HG03039 (cell line): ENCODE measurements at regions not wholly inside any gene's neighbourhood (a gene's known extent, or its start where the extent isn't known, plus 50 kb on each side); places are given as distances from the start of the nearest gene placed in this dataset.

Experiments used
- ATAC-seq: cut with Tn5 transposase; IDR thresholded peaks from one replicate; pipeline ENCODE4 v1.9.1; 2021; ENCODE audit warnings: mild to moderate bottlenecking, moderate library complexity; ENCODE audit not compliant: unreplicated experiment

GRCh38 chr5:110104726-110105669, 415.3 kb downstream of the MAN2A1 start:
- ATAC-seq, result no peak

- ATAC-seq, result no peak
Observed at GRCh38 chr5:110105692-110106091, 416.0 kb downstream of the MAN2A1 start.

DNA sequence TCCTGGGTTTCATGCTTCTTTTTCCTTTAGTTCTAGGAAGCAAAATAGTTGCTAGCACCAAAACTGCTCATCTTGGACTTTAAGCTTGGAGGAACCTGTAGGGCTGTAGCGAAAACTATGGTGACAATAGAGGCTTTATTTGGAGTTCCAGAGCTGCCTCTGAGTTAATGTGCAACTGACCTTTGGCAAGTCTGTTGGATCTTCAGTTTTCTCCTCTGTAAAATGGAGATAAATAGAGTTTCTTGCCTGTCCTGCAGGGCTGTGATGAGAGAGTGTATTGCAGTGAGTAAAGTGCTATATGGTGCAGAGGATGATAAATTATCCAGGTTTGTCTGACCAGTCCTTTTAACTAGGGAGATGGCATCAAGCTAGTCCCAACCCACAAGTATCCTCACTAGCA, 417.0 kb downstream of the MAN2A1 start:
- no peak for ATAC-seq

GRCh38 chr5:110108520-110108919, 418.8 kb downstream of the MAN2A1 start:
- no peak for ATAC-seq

DNA sequence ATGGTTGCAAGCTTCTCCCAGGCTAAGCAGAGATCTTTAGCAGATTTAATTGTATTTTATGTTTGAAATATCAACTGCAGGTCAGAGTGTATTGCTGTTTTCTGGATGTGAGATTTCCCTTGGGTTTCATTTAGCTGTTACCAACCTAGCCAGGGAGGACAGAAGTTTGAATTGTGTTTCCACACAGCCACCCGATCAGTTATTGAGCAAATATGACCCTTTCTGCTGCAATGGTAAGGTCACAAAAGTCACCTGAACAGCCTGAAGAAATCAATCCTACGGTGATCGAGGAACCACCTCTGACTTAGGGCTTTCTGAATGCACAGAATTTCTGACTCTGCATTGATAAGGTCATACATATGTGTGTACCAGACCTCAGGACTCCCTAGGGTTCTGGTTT, 419.9 kb downstream of the MAN2A1 start:
- ATAC-seq, result no peak

DNA sequence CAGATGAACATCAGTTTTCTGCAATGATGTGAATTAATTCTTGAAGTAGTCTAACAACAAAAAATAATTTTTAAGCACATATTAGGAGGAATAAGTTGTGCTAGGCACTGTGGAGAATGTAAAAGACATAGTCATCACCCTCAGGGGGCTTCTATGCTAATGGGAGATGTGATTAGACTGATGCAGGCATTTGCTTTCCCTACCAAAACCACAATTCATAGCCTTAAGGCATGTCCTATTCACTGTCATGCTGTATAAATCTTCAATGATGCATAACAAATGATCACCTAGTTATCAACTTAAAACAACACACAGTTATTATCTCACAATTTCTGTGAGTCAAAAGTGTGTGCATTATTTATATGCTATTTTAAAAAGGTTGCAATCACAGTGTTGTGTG, 422.6 kb downstream of the MAN2A1 start:
- no peak for ATAC-seq

GRCh38 chr5:110115503-110115902, 425.8 kb downstream of the MAN2A1 start:
- no peak for ATAC-seq

DNA sequence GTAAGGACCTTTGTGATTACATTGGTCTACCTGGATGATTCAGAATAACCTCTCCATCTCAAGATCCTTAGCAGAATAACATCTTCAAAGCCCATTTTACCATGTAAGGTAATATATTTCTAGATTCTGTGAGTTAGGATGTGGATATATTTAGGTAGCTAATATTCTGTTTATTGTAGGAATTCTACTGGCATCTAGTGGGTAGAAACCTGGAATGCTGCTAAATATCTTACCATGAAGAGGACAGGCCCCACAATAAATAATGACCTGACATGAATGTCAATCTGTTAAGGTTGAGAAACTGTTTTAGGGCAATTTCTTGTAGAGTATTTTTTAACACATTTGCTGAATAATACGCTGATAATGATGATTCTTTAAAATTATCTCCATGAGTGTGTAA, 426.8 kb downstream of the MAN2A1 start:
- no peak for ATAC-seq

DNA sequence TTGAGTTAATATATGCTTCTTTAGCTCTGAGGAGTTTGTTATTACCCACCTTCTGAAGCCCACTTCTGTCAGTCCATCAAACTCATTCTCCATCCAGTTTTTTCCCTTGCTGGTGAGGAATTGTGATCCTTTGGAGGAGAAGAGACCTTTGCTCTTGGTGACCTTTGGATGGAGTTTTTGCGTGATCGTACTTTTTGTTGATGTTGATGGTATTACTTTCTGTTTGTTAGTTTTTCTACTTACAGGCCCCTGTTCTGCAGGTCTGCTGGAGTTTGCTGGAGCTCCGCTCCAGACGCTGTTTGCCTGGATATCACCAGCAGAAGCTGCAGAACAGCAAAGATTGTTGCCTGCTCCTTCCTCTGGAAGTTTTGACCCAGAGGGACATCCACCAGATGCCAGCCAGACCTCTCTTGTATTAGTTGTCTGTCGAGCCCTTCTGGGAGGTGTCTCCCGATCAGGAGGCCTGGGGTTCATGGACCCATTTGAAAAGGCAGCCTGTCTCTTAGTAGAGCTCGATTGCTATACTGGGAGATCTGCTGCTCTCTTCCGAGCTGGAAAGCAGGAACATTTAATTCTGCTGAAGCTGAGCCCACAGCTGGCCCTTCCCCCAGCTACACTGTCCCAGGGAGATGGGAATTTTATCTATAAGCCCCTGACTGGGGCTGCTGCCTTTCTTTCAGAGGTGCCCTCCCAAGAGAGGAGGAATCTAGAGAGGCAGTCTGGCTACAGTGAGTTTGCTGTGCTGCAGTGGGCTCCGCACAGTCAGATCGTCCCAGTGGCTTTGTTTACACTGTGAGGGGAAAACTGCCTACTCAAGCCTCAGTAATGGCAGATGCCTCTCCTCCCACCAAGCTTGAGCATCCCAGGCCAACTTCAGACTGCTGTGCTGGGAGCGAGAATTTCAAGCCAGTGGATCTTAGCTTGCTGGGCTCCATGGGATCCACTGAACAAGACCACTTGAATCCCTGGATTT, 445.5 kb downstream of the MAN2A1 start:
- no peak for ATAC-seq

DNA sequence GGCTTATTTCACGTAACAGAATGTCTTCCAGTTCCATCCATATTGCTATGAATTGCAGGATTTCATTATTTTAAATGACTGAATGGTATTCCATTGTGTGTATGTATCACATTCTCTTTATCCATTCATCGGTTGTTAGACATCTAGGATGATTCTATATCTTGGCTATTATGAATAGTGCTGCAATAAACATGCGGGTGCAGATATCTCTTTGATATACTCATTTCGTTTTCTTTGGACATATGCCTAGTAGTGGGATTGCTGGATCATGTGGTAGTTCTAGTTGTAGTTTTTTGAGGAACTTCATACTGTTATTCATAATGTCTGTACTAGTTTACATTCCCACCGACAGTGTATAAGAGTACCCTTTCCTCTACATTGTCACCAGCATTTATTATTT, 460.5 kb downstream of the MAN2A1 start:
- ATAC-seq, result no peak

DNA sequence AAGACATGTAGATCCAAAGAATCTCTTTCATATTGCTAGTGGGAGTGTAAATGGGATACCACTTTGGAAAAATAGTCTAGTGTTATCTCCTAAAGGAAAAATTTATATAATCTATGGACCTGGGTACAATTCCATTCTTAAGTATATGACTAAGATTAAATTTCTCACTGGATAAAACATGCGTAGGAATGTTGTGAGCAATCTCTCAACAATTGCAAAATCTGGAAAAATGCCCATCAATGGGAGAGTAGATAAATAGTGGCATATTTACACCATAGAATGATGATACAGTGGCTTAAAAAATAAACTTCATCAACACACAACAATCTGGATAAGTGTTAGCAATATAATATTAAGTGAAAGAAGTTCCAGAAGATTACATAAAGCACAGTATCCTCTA, 469.5 kb downstream of the MAN2A1 start:
- ATAC-seq, result no peak

GRCh38 chr5:110161162-110161561, 471.4 kb downstream of the MAN2A1 start:
- no peak for ATAC-seq

DNA sequence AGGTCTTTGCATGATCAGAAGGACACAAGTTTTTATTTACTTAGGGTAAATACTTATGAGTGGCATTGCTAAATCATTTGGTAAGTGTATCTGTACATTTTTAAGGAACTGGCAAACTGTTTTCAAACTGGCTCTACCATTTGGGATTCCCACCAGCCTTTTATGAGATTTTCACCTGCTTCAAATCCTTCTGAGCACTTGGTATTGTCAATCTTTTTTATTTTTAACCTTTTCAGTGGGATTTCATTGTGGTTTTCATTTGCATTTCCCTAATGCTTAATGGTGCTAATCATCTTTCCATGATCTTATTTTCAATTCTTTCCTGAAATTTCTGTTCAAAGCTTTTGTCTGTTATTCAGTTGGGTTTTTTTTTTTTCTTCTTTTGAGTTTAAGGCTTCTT, 475.6 kb downstream of the MAN2A1 start:
- no peak for ATAC-seq

GRCh38 chr5:110167384-110167783, 477.7 kb downstream of the MAN2A1 start:
- ATAC-seq, result no peak

DNA sequence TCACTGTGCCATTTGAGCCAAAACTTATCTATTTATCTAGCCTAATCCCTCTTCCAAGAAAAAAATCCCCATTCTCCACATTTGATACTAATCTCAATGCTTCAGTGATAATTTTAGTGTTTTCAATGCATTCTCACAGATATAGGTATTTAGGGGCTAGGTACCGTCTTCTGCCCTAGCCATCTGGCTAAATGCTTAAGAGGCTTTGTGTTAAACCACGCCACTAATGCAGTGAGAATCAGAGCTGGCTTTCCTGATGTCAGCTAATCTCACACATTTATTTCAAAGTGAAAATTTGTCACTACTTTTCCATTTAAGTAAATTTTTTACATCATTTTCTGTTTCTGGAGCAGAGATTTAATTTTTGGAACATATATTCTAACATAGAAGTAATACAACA, 479.7 kb downstream of the MAN2A1 start:
- ATAC-seq, result no peak

DNA sequence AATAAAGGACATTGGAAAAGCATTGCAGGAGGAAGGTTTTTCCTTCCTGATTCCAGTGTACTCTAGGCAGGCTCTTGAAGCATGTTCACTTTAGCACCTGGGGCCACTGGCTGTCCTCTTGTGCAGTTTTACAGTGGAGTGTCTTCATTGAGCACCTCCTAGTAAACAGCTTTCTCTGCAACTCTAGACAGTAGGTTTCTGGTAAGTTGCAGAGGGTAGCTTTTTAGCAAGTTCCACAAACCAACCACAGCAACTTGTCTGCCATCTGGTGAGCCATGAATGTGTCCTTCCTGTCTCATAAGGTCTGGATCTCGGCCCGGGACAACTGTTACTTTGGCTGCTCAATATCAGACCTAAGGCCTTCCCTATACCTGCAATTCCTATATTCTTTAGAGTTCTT, 488.0 kb downstream of the MAN2A1 start:
- ATAC-seq, result no peak

DNA sequence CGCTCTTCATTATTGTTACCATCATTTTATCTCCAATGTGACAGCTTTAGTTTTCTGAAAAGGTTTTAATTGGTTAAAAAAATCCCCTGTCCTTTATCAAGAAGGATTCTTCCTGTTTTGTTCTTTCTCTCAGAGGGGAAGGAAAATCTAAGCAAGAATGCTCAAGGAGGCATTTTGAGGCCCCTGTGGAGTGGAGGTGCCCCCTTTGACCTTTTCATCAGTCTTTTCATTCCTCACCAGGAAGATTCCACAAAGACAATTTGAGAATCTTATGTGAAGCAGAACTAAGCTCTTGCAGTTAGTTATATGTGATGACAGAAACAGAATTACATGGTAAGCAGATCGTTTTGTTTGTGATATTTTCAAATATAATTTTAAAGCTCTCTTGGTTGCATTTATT, 489.6 kb downstream of the MAN2A1 start:
- no peak for ATAC-seq

GRCh38 chr5:110194191-110194590, 504.5 kb downstream of the MAN2A1 start:
- ATAC-seq, result no peak

DNA sequence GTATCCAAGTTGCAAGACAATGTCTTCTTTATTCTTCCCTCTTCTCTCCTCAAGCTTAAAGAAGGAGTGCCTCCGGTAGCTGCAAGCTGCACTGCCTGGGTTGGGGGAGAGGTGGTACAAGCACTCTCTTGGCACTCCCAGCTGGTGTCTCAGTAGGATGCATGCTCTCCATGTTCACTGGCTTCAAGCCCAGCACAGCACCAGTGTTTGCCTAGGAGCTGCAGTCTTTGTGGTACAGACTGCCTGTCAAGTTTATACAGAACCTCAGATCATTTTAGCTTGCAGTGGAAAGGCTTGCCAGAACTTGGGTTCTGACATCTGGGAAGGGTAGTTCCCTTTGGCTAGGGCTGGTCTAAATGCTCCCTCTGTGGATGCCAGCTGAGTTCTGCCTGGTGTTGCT, 505.6 kb downstream of the MAN2A1 start:
- ATAC-seq, result no peak

DNA sequence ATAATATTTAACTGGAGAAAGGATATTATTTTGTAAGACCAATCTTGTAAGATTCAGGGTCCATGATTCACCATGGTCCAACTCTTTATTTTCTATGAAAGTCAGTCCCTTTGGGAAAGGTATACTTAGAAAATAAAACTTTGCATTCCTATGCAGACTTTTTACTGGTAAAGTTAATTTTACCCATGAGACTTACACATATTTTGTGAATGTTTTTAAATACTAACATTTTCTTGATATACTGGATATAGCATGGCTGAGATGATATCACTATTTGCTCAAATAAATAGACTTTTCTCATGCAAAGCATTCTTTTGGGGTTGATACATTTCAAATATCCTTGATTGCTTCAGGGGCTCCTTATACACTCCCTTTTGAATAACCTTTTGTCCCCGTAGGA, 512.1 kb downstream of the MAN2A1 start:
- ATAC-seq, result no peak

DNA sequence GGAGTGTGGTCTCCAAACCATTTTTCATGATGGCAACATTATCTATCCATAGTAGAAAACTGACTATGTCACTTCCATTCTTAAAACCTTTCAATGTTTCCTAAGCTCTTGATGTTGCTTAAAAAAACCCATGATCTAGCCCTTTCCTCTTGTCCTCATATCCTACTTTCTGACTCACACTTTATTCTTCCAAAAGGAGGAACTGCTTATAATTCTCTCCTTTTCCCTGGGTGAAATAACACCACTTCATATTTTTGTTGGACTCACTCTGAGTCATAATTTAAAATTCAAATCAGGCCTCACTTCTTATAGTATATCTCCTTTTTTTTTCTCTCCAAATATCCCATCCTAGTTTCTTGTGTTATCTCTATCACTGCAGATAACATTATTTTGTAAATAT, 513.9 kb downstream of the MAN2A1 start:
- no peak for ATAC-seq

GRCh38 chr5:110209401-110209800, 517.1 kb downstream of the TMEM232 start:
- no peak for ATAC-seq
